Skeletal muscle cell (primary cell): ENCODE measurements at regions not wholly inside any gene's neighbourhood (a gene's known extent, or its start where the extent isn't known, plus 50 kb on each side); places are given as distances from the start of the nearest gene placed in this dataset.
"Not testable (repeated sequence)": the region's sequence is repeated elsewhere in the genome, so short reads cannot be mapped to it uniquely, and the experiment has no call there.

Experiments
- DNase-seq: peaks from one replicate; pipeline ENCODE4 v3.0.0-alpha.2; 2010; ENCODE audit warnings: low read depth
- H3K4me3 ChIP-seq: 2 replicates; pipeline ENCODE4 v1.5.1; 2011; ENCODE audit warnings: low read depth, mild to moderate bottlenecking, control low read depth, low read length, moderate library complexity

DNA sequence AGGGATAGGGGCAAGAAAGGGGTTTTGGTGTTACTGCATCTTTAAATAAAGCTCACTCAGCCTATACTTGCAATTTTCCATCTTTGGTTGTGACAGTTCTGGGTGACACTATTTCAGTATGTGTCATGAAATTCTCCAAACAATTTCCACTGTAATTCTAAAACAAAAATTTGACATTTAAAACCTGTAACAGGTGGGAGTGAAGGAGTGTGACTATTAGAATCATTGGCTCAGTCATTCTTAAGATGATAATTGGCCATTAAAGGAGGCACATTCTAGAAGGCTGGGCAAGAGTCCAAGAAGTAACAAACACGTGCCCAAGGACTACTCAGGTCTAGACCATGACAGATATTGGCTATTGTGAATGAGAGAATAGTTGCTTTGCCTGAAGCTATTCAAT, 153.3 kb upstream of the ARG1 start:
- DNase-seq = no peak
- H3K4me3 ChIP-seq = no peak overlapping the region

DNA sequence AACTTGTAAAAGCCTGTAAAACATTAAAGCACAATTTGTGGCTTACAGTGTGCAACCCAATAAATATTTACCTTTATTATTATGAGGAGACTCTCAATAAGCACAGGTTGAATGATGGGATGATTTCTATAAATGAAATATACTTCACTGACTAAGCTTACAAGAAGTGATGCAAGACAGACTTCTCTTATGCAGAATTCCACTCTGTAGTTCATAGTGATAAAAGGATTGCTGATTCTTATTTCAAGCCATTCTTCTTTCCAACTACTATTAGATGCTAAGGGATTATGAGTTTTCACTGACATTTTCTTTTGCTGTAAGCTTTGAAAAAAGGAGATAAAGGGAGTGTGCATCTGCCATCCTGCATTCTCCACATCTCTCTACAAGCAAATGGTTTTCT, 149.0 kb upstream of the ARG1 start:
- DNase-seq = no peak
- no peak overlapping the region for H3K4me3 ChIP-seq

DNA sequence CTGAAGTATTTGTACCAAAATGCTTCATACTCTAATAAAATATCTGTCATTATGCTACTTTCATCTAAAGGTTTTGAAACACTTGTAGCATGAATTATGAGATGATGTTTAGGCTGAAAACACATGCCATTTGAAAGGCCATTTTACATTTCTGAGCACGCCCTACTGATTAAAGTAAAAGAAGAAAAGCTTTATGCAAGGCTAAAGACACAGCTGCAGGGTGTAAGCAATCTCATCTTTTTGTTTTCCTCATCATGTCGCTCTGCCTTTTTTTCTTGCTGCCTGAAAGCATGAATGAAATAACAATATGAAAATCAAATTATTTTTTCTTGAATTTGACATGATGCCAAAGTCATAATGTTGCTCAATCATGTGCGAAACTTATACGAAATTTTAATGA, 148.6 kb upstream of the ARG1 start:
- H3K4me3 ChIP-seq = no peak overlapping the region
- DNase-seq = no peak

DNA sequence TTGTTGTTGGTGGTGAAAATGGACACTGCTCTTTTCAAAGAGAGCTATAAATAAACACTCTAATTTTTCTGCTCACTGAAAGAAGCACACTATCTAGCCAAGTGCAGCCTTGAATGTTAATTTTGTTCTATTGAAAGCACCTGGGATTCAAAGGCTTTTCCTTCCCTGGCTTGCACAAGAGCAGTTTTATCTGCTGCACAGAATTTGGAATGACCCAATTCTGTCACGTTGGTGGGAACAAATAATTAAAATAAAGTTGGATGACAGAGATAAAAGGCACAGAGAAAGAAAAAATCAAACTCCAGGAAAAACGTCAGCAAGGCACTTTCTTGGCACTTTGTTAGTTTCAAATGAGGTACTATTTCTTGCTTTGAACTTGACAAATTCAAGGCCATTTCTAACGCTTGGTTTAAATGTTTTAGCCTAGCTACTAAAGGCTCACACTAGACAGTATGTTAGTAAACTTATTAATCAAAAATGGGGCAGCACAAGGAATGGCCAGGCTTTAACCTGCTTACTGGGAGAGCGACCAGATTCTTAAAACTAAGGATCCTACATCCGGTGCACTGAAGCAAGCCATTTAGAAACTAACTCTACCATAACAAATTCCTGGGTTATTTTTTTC, 145.5 kb upstream of the ARG1 start:
- DNase-seq = no peak
- H3K4me3 ChIP-seq = no peak overlapping the region

DNA sequence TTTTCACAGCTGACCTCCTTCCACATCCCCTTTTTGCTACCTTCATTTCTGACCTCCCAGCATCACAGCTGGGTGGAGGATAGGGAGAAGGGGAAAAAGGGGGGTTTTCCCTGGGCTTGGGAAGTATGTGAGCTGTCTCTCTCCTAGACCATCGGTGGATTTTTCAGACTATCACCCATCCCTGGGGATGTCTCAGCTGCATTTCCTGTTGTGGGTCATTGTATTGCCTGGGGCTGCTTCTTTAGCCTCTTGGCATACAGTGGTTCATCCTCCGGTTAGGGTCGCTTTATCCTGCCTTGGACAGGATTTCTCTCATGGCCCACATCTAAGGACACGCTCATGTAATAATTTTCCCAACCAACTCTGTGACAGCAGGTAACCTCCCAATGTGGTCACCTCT, 142.5 kb upstream of the ARG1 start:
- no peak for DNase-seq
- no peak overlapping the region for H3K4me3 ChIP-seq

DNA sequence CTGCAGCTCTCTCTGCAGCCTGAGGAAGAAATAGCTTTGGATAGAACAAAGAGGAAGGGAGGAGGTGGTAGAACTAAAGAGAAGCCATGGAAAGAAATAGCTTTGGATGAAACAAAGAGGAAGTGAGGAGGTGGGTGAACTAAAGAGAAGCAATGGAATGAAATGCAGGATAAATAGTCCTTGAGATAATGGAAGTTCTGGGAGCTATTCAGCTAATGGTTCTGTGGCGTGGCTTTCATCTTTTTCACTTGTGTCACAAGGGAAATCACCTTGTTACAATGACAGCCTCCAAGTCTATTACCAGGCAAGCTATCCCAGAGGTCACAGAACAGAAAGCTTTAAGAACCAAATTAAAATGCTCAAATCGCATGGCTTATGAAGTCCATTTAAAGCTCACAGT, 141.3 kb upstream of the ARG1 start:
- DNase-seq = no peak
- H3K4me3 ChIP-seq = no peak overlapping the region

DNA sequence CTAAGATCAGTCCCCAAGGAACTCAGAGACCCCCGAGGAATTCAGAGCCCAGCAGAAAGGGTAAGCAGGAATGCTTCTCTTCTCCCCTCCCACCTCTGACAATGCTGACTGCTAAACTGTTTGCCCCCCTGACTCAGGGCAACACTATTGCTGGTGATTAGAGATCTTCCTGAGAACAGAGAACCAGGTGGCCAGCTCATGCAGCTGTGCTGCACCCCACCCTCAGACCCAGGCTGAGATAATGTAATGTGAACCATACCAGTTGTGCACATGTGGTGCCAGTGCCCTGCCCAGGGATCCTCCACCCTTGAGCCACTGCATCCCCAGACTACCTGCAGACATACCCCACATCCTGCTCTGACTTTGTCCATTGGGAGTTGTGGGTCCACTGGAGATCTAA, 139.1 kb upstream of the ARG1 start:
- no peak for DNase-seq
- H3K4me3 ChIP-seq = no peak overlapping the region

DNA sequence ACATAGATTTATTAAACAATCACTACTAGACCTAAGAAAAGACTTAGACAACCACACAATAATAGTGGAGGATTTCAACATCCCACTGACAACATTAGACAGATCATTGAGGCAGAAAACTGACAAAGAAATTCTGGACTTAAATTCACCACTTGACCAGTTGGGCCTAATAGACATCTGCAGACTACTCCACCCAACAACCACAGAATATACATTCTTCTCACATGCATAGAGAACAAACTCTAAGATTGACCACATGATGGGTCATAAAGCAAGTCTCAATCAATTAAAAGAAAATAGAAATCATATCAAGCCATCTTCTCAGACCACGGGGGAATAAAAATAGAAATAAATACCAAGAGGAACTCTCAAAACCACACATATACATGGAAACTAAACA, 136.7 kb upstream of the ARG1 start:
- no peak overlapping the region for H3K4me3 ChIP-seq
- DNase-seq = no peak

DNA sequence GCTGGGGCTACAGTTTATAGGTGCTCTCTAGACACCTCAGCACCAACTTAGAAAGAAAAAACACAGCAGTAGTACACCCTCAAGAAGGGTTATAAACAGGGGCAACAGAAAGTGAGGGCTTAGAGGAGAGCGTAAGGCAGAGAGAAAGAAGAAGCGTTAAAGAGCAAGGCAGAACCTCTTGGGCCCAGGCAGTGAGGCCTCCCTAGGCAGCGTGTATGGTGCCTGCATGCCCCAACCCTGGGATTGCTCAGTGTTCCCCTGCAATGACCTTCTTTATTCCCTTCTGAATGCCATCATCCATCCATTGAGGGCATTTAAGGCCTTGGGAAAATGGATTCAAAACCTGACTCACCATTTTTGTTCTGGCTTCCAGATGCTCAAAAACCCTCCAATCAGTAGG, 130.0 kb upstream of the ARG1 start:
- no peak overlapping the region for H3K4me3 ChIP-seq

DNA sequence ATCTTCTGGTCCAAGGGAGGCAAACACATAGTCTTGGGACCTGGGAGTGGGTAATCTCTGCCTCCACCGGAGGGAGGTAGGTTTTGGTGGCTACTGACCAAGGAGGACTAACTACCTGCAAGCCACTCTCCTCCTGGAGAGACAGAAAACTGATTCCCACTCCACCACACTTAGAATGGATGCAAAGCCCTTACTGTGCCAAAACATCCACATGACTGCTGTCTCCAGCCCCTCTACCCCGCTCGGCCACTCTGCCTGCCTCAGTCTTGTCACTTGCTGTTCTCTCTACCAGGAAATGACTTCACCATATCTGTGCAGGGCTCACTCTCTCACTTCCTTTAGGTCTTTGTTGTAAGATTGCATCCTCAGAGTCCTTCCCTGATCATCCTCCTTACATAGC, 129.5 kb upstream of the ARG1 start:
- H3K4me3 ChIP-seq = no peak overlapping the region
- DNase-seq = no peak

More for the DNA sequence above, 130.0 kb upstream of the ARG1 start:
- no peak for DNase-seq

DNA sequence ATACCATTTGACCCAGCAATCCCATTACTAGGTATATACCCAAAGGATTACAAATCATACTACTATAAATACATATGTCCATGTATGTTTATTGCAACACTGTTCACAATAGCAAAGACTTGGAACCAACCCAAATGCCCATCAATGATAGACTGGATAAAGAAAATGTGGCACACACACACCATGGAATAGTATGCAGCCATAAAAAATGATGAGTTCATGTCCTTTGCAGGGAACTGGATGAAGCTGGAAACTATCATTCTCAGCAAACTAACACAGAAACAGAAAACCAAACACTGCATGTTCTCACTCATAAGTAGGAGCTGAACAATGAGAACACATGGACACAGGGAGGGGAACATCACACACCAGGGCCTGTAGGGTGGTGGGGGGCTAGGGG, 127.7 kb upstream of the ARG1 start:
- not testable (repeated sequence) for H3K4me3 ChIP-seq, DNase-seq

DNA sequence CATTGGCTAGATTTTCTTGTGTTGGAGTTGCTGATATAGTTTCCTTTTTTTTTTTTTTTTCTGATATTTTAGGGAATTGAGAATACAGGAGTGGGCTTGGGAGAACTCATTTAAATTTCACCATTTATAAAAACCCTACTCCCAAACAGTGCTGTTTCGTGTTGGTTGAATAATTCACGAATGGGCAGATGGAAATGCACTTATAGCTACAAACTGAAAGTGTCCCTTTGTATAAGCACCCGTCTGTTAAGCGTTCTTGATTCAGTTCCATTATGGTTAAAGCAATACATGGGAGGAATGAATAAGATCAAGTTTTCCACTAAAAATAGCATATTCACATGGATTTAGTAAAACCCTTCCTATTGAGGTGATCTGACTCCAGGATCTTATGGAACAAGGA, 122.2 kb upstream of the ARG1 start:
- H3K4me3 ChIP-seq = no peak overlapping the region
- no peak for DNase-seq

DNA sequence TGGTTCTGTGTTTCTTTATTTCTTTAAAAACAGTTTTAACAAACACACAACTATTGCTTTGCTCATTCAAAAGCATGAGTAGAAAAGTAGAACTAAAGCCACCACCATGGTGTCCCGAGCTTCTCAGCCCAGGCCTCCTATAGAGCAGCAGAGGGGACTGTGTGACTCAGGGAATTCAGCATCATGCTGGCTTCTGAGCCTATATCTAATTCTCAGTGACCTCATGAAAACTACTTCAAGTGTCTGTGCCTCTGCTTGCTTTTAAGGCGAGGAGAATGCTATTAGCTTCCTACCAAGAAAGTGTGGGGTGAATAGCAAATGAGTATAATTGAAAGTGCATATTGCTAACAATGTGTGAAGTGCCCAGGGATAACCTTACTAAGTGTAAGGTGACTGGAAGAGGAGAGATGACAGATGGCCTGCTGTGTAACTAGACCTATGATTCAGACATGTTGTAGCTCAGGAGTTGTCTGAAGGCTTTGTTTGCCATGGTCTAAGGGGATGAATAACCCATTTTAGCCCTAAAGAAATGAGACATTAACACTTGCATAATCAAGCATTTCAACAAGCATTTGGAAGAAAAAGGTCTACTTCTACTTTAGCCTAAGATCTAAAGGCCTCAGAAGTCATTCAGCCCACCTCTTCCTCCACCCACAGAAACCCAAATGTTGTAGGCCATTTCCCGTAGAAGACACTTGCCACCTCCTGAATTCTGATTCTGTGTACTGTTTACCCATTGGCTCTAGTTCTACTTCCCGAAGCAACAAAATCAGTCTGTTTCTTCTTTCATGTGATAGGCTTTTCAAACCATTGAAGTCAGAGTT, 121.5 kb upstream of the ARG1 start:
- no peak for DNase-seq

DNA sequence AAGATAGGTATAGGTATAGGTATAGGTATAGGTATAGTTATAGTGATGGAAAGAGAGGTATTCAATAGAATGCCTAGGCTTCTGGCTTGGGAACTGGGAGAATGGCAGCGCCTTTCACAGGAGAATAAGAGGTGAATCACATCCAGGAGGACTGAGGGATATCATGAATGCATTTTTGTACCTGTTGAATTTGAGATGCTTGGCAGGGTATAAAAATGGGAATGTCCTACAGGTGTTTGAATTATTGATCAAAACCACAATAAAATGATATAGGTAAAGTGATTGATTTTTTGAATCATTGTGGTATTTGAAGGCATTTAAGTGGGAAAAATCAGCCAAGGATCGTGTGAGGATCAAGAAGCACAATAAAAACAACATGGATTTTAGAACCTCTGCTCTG, 119.2 kb upstream of the ARG1 start:
- no peak for DNase-seq
- no peak overlapping the region for H3K4me3 ChIP-seq

More for the DNA sequence above, 121.5 kb upstream of the ARG1 start:
- no peak overlapping the region for H3K4me3 ChIP-seq

DNA sequence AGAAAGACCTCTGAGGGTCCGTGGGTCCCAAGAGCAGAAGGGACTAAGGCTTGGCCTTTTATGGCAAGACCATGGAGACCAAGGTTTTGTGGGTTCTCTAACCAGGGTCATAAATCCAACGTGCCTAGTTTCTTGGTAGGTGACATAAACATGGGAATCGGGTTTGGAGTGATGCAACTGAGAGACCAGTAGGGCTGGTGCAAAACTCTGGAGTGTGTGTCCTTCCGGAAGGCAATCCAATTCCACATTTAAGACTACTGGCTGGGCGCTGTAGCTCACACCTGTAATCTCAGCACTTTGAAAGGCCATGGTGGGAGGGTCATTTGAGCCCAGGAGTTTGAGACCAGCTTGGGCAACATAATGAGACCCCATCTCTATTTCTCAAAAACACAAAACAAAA, 116.5 kb upstream of the ARG1 start:
- H3K4me3 ChIP-seq = no peak overlapping the region
- no peak for DNase-seq

DNA sequence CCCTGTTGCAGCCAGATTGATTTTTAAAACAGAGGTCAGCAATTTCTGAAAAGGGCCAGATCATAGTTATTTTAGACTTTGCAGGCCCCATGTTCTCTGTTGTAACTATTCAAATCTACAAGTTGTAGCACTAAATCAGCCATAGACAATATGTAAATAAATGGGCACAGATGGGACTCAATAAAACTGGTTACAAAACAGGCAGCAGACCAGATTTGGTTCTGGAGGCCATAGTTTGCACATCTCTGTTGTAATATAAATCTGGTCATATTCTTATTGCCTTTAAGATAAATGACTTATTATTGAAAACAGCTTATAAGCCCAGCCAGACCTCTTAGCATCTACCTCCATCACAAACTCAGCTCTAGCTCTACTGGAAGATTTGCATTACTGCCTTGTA, 114.0 kb upstream of the ARG1 start:
- DNase-seq = no peak
- H3K4me3 ChIP-seq = no peak overlapping the region

DNA sequence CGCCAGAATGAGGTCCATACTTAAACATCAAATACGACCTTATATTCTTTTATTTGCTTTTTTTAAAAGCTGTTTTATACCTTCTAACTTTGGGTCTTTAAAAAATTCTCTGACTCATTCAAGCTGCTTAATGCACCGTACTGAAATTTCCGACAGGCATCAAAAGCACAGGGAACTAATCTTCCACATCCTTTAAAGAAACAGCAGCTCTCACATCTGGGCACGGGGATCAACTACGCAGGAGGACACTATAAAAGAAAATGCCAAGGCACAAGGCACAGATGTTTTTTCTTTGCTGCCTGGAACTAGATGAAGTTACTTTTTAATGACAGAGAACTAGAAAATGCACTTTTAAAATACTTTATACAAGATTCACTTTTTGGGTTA, 112.4 kb upstream of the ARG1 start:
- H3K4me3 ChIP-seq = no peak overlapping the region
- DNase-seq = no peak

DNA sequence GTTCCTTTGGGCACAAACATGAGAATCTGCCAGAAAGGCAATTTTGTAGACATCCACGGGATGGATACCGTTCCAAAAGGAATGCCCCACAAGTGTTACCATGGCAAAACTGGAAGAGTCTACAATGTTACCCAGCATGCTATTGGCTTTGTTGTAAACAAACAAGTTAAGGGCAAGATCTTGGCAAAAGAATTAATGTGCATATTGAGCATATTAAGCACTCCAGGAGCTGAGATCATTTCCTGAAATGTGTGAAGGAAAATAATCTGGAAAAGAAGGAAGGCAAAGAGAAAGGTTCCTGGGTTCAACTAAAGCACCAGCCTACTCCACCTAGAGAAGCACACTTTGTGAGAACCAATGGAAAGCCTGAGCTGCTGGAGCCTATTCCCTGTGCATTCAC, 103.9 kb upstream of the ARG1 start:
- DNase-seq = no peak
- no peak overlapping the region for H3K4me3 ChIP-seq

DNA sequence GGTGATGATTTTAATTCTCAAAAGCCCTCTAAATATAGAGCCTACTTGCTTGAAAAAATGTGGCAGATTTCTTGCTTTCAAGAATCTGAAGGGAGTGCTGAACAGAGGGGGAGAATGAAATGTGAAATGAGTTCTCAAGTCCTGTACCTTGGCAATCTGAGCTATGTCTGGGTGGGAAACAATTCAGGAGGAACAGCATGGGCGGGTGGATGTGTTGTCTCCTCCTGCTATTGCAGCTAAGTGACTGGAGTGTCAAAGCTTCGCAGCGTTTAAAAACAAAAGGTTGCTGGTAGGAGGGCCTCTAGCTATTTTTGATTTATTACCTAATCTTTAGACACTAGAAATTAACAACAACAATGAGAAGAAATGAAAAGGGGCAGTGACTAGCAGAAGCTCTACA, 102.5 kb upstream of the ARG1 start:
- no peak for DNase-seq
- H3K4me3 ChIP-seq = no peak overlapping the region

DNA sequence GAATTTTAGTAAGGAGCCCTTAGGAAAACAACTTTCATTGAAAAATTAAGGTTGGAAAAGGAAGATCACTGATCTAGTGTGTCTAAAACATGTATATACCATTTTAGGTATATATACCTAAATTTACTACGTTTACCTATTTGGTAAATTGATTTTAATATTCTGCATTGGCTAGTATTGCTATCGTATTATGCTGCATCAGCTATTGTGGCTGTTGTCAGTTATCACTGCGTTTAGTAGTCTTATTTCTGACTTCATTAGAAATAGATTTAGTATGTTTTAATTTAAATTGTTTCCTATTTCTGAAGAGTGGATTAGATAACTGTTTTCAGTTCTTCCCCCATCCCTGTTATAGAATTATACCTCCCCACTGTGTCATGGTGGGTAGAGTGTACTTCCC, 101.7 kb upstream of the ARG1 start:
- H3K4me3 ChIP-seq = no peak overlapping the region
- no peak for DNase-seq

DNA sequence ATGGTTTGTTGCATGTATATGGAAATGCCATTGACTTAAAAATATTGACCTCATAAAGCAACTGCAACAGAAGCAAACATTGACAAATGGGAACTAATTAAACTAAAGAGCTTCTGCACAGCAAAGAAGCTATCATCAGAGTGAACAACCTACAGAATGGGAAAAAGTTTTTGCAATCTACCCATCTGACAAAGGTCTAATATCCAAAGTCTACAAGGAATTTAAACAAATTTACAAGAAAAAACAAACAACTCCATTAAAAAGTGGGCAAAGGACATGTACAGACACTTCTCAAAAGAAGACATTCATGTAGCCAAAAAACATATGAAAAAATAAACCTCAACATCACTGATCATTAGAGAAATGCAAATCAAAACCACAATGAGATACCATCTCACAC, 99.7 kb upstream of the ARG1 start:
- DNase-seq, H3K4me3 ChIP-seq: not testable (repeated sequence)
